H9 (cell line): ENCODE measurements at regions not wholly inside any gene's neighbourhood (a gene's known extent, or its start where the extent isn't known, plus 50 kb on each side); places are given as distances from the start of the nearest gene placed in this dataset.

Experiments used
- DNase-seq: peaks from one replicate; pipeline ENCODE4 v3.0.0-alpha.2; 2017
- H2AFZ ChIP-seq: one replicate; pipeline ENCODE4 v1.6.1; 2013; ENCODE audit warnings: mild to moderate bottlenecking, low read length, control low read depth, moderate library complexity
- H2AK5ac ChIP-seq: 2 replicates; pipeline ENCODE4 v1.6.1; 2013; ENCODE audit warnings: low read length, control low read depth, mixed read lengths; ENCODE audit not compliant: insufficient read length
- H2BK120ac ChIP-seq: one replicate; pipeline ENCODE4 v1.6.1; 2013; ENCODE audit warnings: low read depth, mild to moderate bottlenecking, low read length, control low read depth, inconsistent platforms; ENCODE audit not compliant: poor library complexity, severe bottlenecking
- H2BK12ac ChIP-seq: 2 replicates; pipeline ENCODE4 v1.6.1; 2013; ENCODE audit warnings: low read length, control low read depth, mixed read lengths, low read depth; ENCODE audit not compliant: insufficient read length
- H2BK15ac ChIP-seq: 2 replicates; pipeline ENCODE4 v1.6.1; 2013; ENCODE audit warnings: low read depth, low read length, control low read depth
- H2BK20ac ChIP-seq: one replicate; pipeline ENCODE4 v1.6.1; 2013; ENCODE audit warnings: low read depth, mild to moderate bottlenecking, low read length, control low read depth, inconsistent platforms; ENCODE audit not compliant: poor library complexity, severe bottlenecking
- H2BK5ac ChIP-seq: 2 replicates; pipeline ENCODE4 v1.6.1; 2013; ENCODE audit warnings: low read length, control low read depth, mixed read lengths; ENCODE audit not compliant: insufficient read length
- H3K14ac ChIP-seq: 2 replicates; pipeline ENCODE4 v1.6.1; 2013; ENCODE audit warnings: low read length, control low read depth; ENCODE audit not compliant: insufficient read depth
- H3K18ac ChIP-seq: 2 replicates; pipeline ENCODE4 v1.6.1; 2013; ENCODE audit warnings: low read depth, mild to moderate bottlenecking, mixed read lengths, low read length, control low read depth; ENCODE audit not compliant: insufficient read length
- H3K23ac ChIP-seq: 2 replicates; pipeline ENCODE4 v1.6.1; 2013; ENCODE audit warnings: low read length, control low read depth, mixed read lengths, low read depth; ENCODE audit not compliant: insufficient read length
- H3K23me2 ChIP-seq: 2 replicates; pipeline ENCODE4 v1.6.1; 2013; ENCODE audit warnings: low read depth, mild to moderate bottlenecking, mixed read lengths, low read length, control low read depth; ENCODE audit not compliant: insufficient read length, poor library complexity, severe bottlenecking
- H3K27ac ChIP-seq: 2 replicates; pipeline ENCODE4 v1.5.1; 2013; ENCODE audit warnings: low read length, control low read depth, mixed read lengths, low read depth; ENCODE audit not compliant: insufficient read length
- H3K27me3 ChIP-seq: 2 replicates; pipeline ENCODE4 v1.6.1; 2013; ENCODE audit warnings: low read length, control low read depth, inconsistent platforms; ENCODE audit not compliant: insufficient read depth
- H3K4ac ChIP-seq: 2 replicates; pipeline ENCODE4 v1.6.1; 2013; ENCODE audit warnings: low read depth, mild to moderate bottlenecking, control low read depth, inconsistent platforms, low read length, moderate library complexity
- H3K4me1 ChIP-seq: 2 replicates; pipeline ENCODE4 v1.6.1; 2013; ENCODE audit warnings: low read length, control low read depth, inconsistent platforms; ENCODE audit not compliant: insufficient read depth
- H3K4me2 ChIP-seq: 2 replicates; pipeline ENCODE4 v1.6.1; 2013; ENCODE audit warnings: low read length, control low read depth, mixed read lengths; ENCODE audit not compliant: insufficient read length, insufficient read depth
- H3K56ac ChIP-seq: 2 replicates; pipeline ENCODE4 v1.6.1; 2013; ENCODE audit warnings: low read depth, mild to moderate bottlenecking, mixed read lengths, low read length, control low read depth; ENCODE audit not compliant: insufficient read length
- H3K79me1 ChIP-seq: 2 replicates; pipeline ENCODE4 v1.6.1; 2013; ENCODE audit warnings: low read depth, mild to moderate bottlenecking, moderate library complexity, low read length, control low read depth, inconsistent platforms; ENCODE audit not compliant: insufficient read depth, poor library complexity, severe bottlenecking
- H3K79me2 ChIP-seq: 2 replicates; pipeline ENCODE4 v1.6.1; 2013; ENCODE audit warnings: low read length, control low read depth, inconsistent platforms; ENCODE audit not compliant: insufficient read depth
- H3K9ac ChIP-seq: 2 replicates; pipeline ENCODE4 v1.6.1; 2013; ENCODE audit warnings: low read length, control low read depth, mixed read lengths; ENCODE audit not compliant: insufficient read length; ENCODE audit errors: extremely low read depth
- H3K9me3 ChIP-seq: one replicate; pipeline ENCODE4 v1.6.1; 2013; ENCODE audit warnings: low read depth, low read length, inconsistent platforms; ENCODE audit not compliant: control insufficient read depth
- H3T11ph ChIP-seq: one replicate; pipeline ENCODE4 v1.6.1; 2013; ENCODE audit warnings: mild to moderate bottlenecking, low read length, control low read depth, inconsistent platforms
- H4K20me1 ChIP-seq: one replicate; pipeline ENCODE4 v1.6.1; 2013; ENCODE audit not compliant: control insufficient read depth, insufficient read length, insufficient read depth
- H4K5ac ChIP-seq: 2 replicates; pipeline ENCODE4 v1.6.1; 2013; ENCODE audit warnings: low read depth, mild to moderate bottlenecking, mixed read lengths, low read length, control low read depth; ENCODE audit not compliant: insufficient read length
- H4K8ac ChIP-seq: replicated peaks from 2 replicates; pipeline ENCODE4 v1.6.1; 2013; ENCODE audit warnings: low read length, control low read depth, mixed read lengths, low read depth; ENCODE audit not compliant: insufficient read length
- H4K91ac ChIP-seq: 2 replicates; pipeline ENCODE4 v1.6.1; 2013; ENCODE audit warnings: low read depth, mild to moderate bottlenecking, moderate library complexity, mixed read lengths, low read length, control low read depth; ENCODE audit not compliant: insufficient read length
- H3K27ac Mint-ChIP-seq, 3 experiments: 2 replicates in 2 of 3; 3 replicates in 1 of 3; pipeline ENCODE4 v1.8.0; 2020 to 2021; ENCODE audit warnings: mixed read lengths in 3 of 3, mild to moderate bottlenecking in 1 of 3, moderate library complexity in 1 of 3
- H3K27me3 Mint-ChIP-seq: 2 replicates; pipeline ENCODE4 v1.8.0; 2021; ENCODE audit warnings: low read depth, mild to moderate bottlenecking, moderate library complexity, mixed read lengths
- H3K36me3 Mint-ChIP-seq, 3 experiments: 2 replicates in 2 of 3; 3 replicates in 1 of 3; pipeline ENCODE4 v1.8.0; 2020 to 2021; ENCODE audit warnings: low read depth in 3 of 3, mixed read lengths in 3 of 3; ENCODE audit not compliant: insufficient read depth in 1 of 3
- H3K4me1 Mint-ChIP-seq, 2 experiments: 2 replicates each; pipeline ENCODE4 v1.8.0; 2020; ENCODE audit warnings: mixed read lengths in 2 of 2
- H3K4me3 Mint-ChIP-seq, 2 experiments: 2 replicates in 1 of 2; 3 replicates in 1 of 2; pipeline ENCODE4 v1.8.0; 2020 to 2021; ENCODE audit warnings: mild to moderate bottlenecking in 2 of 2, mixed read lengths in 2 of 2, moderate library complexity in 1 of 2
- H3K9me3 Mint-ChIP-seq, 2 experiments: 2 replicates in 1 of 2; 3 replicates in 1 of 2; pipeline ENCODE4 v1.8.0; 2020; ENCODE audit warnings: mild to moderate bottlenecking in 2 of 2, mixed read lengths in 2 of 2, moderate library complexity in 1 of 2
- CTCF ChIP-seq: fragments of 200-600 bp; sonication (generic); conservative IDR thresholded peaks from 3 replicates; pipeline ENCODE4 v1.8.0; 2021; ENCODE audit warnings: antibody characterized with exemption, mild to moderate bottlenecking

- Histone ChIP-seq H3K23ac (no peak overlapping the region), H4K91ac (no peak overlapping the region), H3K4me1 (peaks cover 5% of the 10 kb centered on the region; the same call in 1 of the 2 replicates), H4K5ac (no peak overlapping the region), H3K14ac (peak overlapping the region; percentile 20; the same call in 1 of the 2 replicates), H4K20me1 (no peaks in the 10 kb centered on the region), H3K27ac (peak overlapping the region; percentile 82), H3K23me2 (peaks cover 2% of the 10 kb centered on the region), H2BK20ac (peak overlapping the region; percentile 92), H2BK5ac (peak overlapping the region; percentile 75), H3K4ac (no peak overlapping the region; the same call in 1 of the 2 replicates), H2BK15ac (no peak overlapping the region), H2BK12ac (peak overlapping the region; percentile 97), H4K8ac (no peak overlapping the region), H3K4me2 (no peak overlapping the region), H3K9me3 (no peaks in the 10 kb centered on the region), H3K18ac (peak overlapping the region; percentile 94), H3K56ac (no peak overlapping the region), H2AFZ (no peak overlapping the region), H2AK5ac (no peak overlapping the region), H2BK120ac (no peak overlapping the region), H3T11ph (peak overlapping the region; percentile 99), H3K79me1 (no peaks in the 10 kb centered on the region), H3K79me2 (no peaks in the 10 kb centered on the region), H3K27me3 (no peaks in the 10 kb centered on the region), H3K9ac (no peak overlapping the region)
- TF ChIP-seq CTCF: no peak
- no peaks in the 10 kb centered on the region for H3K9me3 Mint-ChIP-seq
- DNase-seq: no peak
- no peaks in the 10 kb centered on the region for H3K27me3 Mint-ChIP-seq
- peaks cover 0 to 2% (median 0%) of the 10 kb centered on the region in 3 experiments; a peak in 3 of 7 replicates for H3K36me3 Mint-ChIP-seq
- H3K4me1 Mint-ChIP-seq: peaks cover 34% of the 10 kb centered on the region in 2 experiments
- H3K27ac Mint-ChIP-seq: peak overlapping the region; percentile 92 to 96 (median 95)
- peak overlapping the region in 1 of 2 experiments; percentile 20; a peak in 1 of 5 replicates for H3K4me3 Mint-ChIP-seq
Measured at GRCh38 chr6:126181173-126181741, 158.7 kb upstream of the CENPW start.
